Endodermal cell (in vitro differentiated cells): ENCODE measurements at regions not wholly inside any gene's neighbourhood (a gene's known extent, or its start where the extent isn't known, plus 50 kb on each side); places are given as distances from the start of the nearest gene placed in this dataset.

Experiments
- DNase-seq: peaks from one replicate; pipeline ENCODE4 v3.0.0-alpha.2; 2017
- H3K27ac ChIP-seq: 2 replicates; pipeline ENCODE4 v1.5.1; 2013; ENCODE audit warnings: mild to moderate bottlenecking, low read depth, low read length, moderate library complexity
- H3K27me3 ChIP-seq: 2 replicates; pipeline ENCODE4 v1.6.1; 2013; ENCODE audit warnings: mild to moderate bottlenecking, low read length, moderate library complexity; ENCODE audit not compliant: insufficient read depth, control insufficient read depth, poor library complexity, severe bottlenecking
- H3K36me3 ChIP-seq: 2 replicates; pipeline ENCODE4 v1.7.0; 2013; ENCODE audit warnings: mild to moderate bottlenecking, low read length, moderate library complexity; ENCODE audit not compliant: control insufficient read depth, insufficient read depth
- H3K4me1 ChIP-seq: one replicate; pipeline ENCODE4 v1.7.0; 2013; ENCODE audit warnings: low read length; ENCODE audit not compliant: control insufficient read depth, insufficient read depth
- H3K4me3 ChIP-seq: 2 replicates; pipeline ENCODE4 v1.5.1; 2013; ENCODE audit warnings: mild to moderate bottlenecking, low read length, moderate library complexity
- H3K9ac ChIP-seq: 2 replicates; pipeline ENCODE4 v1.6.1; 2013; ENCODE audit warnings: mild to moderate bottlenecking, low read length, moderate library complexity; ENCODE audit not compliant: poor library complexity, severe bottlenecking; ENCODE audit errors: extremely low read depth
- H3K9me3 ChIP-seq: 2 replicates; pipeline ENCODE4 v1.6.1; 2013; ENCODE audit warnings: mild to moderate bottlenecking, low read length, moderate library complexity; ENCODE audit not compliant: control insufficient read depth
- H3K27ac Mint-ChIP-seq: 2 replicates; pipeline ENCODE4 v1.8.0; 2020; ENCODE audit warnings: mixed read lengths
- H3K27me3 Mint-ChIP-seq: 2 replicates; pipeline ENCODE4 v1.8.0; 2021; ENCODE audit warnings: mild to moderate bottlenecking, mixed read lengths; ENCODE audit not compliant: insufficient read depth
- H3K36me3 Mint-ChIP-seq: 2 replicates; pipeline ENCODE4 v1.8.0; 2020; ENCODE audit warnings: low read depth, mixed read lengths
- H3K4me1 Mint-ChIP-seq: 2 replicates; pipeline ENCODE4 v1.8.0; 2020; ENCODE audit warnings: mixed read lengths
- H3K4me3 Mint-ChIP-seq: 2 replicates; pipeline ENCODE4 v1.8.0; 2020; ENCODE audit warnings: mild to moderate bottlenecking, moderate library complexity, mixed read lengths
- H3K9me3 Mint-ChIP-seq: 2 replicates; pipeline ENCODE4 v1.8.0; 2020; ENCODE audit warnings: mild to moderate bottlenecking, mixed read lengths
- WGBS, 2 experiments: methylation state at CpG; one replicate each; pipeline versions ENCODE4 v1.1.5 to v1.1.7; 2013; ENCODE audit warnings: missing lambda C conversion rate in 2 of 2, mixed read lengths in 1 of 2; ENCODE audit not compliant: insufficient coverage in 1 of 2, insufficient read length in 1 of 2; 5-methylcytosine and 5-hydroxymethylcytosine counted together
- TF ChIP-seq, protein P1 (sequence below): fragments of 200-600 bp; sonication (generic); conservative IDR thresholded peaks from 2 replicates; pipeline ENCODE4 v1.5.0; 2021; ENCODE audit warnings: antibody characterized with exemption, mild to moderate bottlenecking

- Mint-ChIP-seq H3K36me3 (no peaks in the 10 kb centered on the region), H3K27ac (no peak overlapping the region), H3K27me3 (no peaks in the 10 kb centered on the region), H3K4me1 (no peaks in the 10 kb centered on the region), H3K4me3 (no peak overlapping the region), H3K9me3 (no peaks in the 10 kb centered on the region)
- Histone ChIP-seq H3K27ac (no peak overlapping the region), H3K4me1 (no peaks in the 10 kb centered on the region), H3K4me3 (no peak overlapping the region), H3K9me3 (no peaks in the 10 kb centered on the region), H3K36me3 (no peaks in the 10 kb centered on the region), H3K9ac (no peak overlapping the region), H3K27me3 (no peaks in the 10 kb centered on the region)
- no peak for DNase-seq
- TF ChIP-seq, protein P1, sequence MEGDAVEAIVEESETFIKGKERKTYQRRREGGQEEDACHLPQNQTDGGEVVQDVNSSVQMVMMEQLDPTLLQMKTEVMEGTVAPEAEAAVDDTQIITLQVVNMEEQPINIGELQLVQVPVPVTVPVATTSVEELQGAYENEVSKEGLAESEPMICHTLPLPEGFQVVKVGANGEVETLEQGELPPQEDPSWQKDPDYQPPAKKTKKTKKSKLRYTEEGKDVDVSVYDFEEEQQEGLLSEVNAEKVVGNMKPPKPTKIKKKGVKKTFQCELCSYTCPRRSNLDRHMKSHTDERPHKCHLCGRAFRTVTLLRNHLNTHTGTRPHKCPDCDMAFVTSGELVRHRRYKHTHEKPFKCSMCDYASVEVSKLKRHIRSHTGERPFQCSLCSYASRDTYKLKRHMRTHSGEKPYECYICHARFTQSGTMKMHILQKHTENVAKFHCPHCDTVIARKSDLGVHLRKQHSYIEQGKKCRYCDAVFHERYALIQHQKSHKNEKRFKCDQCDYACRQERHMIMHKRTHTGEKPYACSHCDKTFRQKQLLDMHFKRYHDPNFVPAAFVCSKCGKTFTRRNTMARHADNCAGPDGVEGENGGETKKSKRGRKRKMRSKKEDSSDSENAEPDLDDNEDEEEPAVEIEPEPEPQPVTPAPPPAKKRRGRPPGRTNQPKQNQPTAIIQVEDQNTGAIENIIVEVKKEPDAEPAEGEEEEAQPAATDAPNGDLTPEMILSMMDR, result no peak
- 79 to 90% methylated on average over 1 of the region's 1 CpG for WGBS, 2 experiments
These were observed 88.2 kb upstream of the TECRL start for GRCh38 chr4:64497491-64497890.

GRCh38 chr4:64495946-64496345 is 86.7 kb upstream of the TECRL start:
- Mint-ChIP-seq H3K27me3 (no peaks in the 10 kb centered on the region), H3K9me3 (no peaks in the 10 kb centered on the region), H3K4me1 (peaks cover 1% of the 10 kb centered on the region), H3K36me3 (no peaks in the 10 kb centered on the region), H3K27ac (no peak overlapping the region), H3K4me3 (no peak overlapping the region)
- Histone ChIP-seq H3K27ac (no peak overlapping the region), H3K27me3 (no peaks in the 10 kb centered on the region), H3K36me3 (no peaks in the 10 kb centered on the region), H3K9ac (no peak overlapping the region), H3K4me3 (no peak overlapping the region), H3K9me3 (no peaks in the 10 kb centered on the region), H3K4me1 (no peaks in the 10 kb centered on the region)
- DNase-seq, result no peak
- WGBS, 2 experiments, result no CpG with 5 or more reads among the region's 1 CpG
- TF ChIP-seq, protein P1, result no peak

- H3K27me3 ChIP-seq, result no peaks in the 10 kb centered on the region
- Mint-ChIP-seq H3K27me3 (no peaks in the 10 kb centered on the region), H3K4me1 (peaks cover 1% of the 10 kb centered on the region), H3K36me3 (no peaks in the 10 kb centered on the region), H3K27ac (no peak overlapping the region), H3K4me3 (no peak overlapping the region), H3K9me3 (no peaks in the 10 kb centered on the region)
- no peak overlapping the region for H3K4me3 ChIP-seq
- TF ChIP-seq, protein P1, result no peak
- no peaks in the 10 kb centered on the region for H3K4me1 ChIP-seq
- no peak overlapping the region for H3K9ac ChIP-seq
- H3K27ac ChIP-seq, result no peak overlapping the region
- 85 to 100% methylated on average over 1 to 2 of the region's 2 CpGs for WGBS, 2 experiments
- no peaks in the 10 kb centered on the region for H3K36me3 ChIP-seq
- DNase-seq, result no peak
- H3K9me3 ChIP-seq, result no peaks in the 10 kb centered on the region
These were observed 80.4 kb upstream of the TECRL start for GRCh38 chr4:64489628-64490027.
